SH-SY5Y (cell line): ENCODE measurements at regions not wholly inside any gene's neighbourhood (a gene's known extent, or its start where the extent isn't known, plus 50 kb on each side); places are given as distances from the start of the nearest gene placed in this dataset.

Experiments used
- GATA2 ChIP-seq: IDR thresholded peaks from 2 replicates; pipeline ENCODE4 v1.6.1; 2011; ENCODE audit warnings: mild to moderate bottlenecking, low read depth, low read length
- GATA3 ChIP-seq: IDR thresholded peaks from 2 replicates; pipeline ENCODE4 v1.6.1; 2011; ENCODE audit warnings: low read depth, mild to moderate bottlenecking, low read length, moderate library complexity

- TF ChIP-seq GATA3 (no peak), GATA2 (peak; percentile 27; the same call in 1 of the 2 replicates)
Measured at GRCh38 chr7:68697796-68698280, 900.4 kb upstream of the AUTS2 start.
